IMR-90 (cell line): ENCODE measurements at regions not wholly inside any gene's neighbourhood (a gene's known extent, or its start where the extent isn't known, plus 50 kb on each side); places are given as distances from the start of the nearest gene placed in this dataset.

Experiments used
- CEBPB ChIP-seq: IDR thresholded peaks from 2 replicates; pipeline ENCODE4 v1.6.1; 2012; ENCODE audit warnings: low read depth, low read length, improper control_type of control experiment
- CHD1 ChIP-seq: IDR thresholded peaks from 2 replicates; pipeline ENCODE4 v1.6.1; 2012; ENCODE audit warnings: low read depth, low read length, improper control_type of control experiment
- MXI1 ChIP-seq: IDR thresholded peaks from 2 replicates; pipeline ENCODE4 v1.6.1; 2012; ENCODE audit warnings: low read depth, mild to moderate bottlenecking, low read length, moderate library complexity, borderline replicate concordance
- POLR2A ChIP-seq: IDR thresholded peaks from 2 replicates; pipeline ENCODE4 v1.6.1; 2012; ENCODE audit warnings: mild to moderate bottlenecking, low read depth, low read length
- RFX5 ChIP-seq: IDR thresholded peaks from 2 replicates; pipeline ENCODE4 v1.8.0; 2012; ENCODE audit warnings: low read depth, mild to moderate bottlenecking, low read length, moderate library complexity
- SMC3 ChIP-seq: fragments of 150-350 bp; IDR thresholded peaks from 2 replicates; pipeline ENCODE4 v1.6.1; 2016; ENCODE audit warnings: low read depth, mild to moderate bottlenecking, antibody characterized with exemption, low read length, moderate library complexity
- TF ChIP-seq, protein P1 (sequence below): conservative IDR thresholded peaks from 2 replicates; pipeline ENCODE4 v1.5.1; 2012; ENCODE audit warnings: mild to moderate bottlenecking, low read depth, low read length, improper control_type of control experiment
- TF ChIP-seq, protein P2 (sequence below): fragments of 150-350 bp; IDR thresholded peaks from 2 replicates; pipeline ENCODE4 v1.6.1; 2016; ENCODE audit warnings: low read depth, mild to moderate bottlenecking, low read length, moderate library complexity, borderline replicate concordance

DNA sequence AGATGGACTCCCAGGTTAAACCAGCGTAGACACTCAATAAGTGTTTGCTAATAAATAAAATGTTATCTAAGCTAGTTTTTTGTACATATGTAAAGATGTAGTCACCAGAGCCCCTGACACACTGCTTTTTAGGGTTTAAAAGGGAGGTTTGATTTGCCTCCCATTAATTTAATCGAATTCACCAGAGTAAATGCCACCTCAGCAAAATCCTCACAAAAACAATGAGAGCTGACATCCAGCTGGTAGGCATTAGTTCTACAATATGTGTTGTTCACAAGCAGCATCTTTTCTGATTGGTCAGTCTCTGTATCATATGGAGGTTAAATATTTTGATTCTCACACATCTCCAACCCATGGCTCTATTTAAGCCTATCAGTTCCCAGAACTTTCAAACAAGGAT lies 382.6 kb downstream of the CENPC start:
- TF ChIP-seq RFX5 (no peak), MXI1 (no peak), POLR2A (no peak), CHD1 (no peak), SMC3 (no peak), CEBPB (no peak)
- TF ChIP-seq, protein P1, sequence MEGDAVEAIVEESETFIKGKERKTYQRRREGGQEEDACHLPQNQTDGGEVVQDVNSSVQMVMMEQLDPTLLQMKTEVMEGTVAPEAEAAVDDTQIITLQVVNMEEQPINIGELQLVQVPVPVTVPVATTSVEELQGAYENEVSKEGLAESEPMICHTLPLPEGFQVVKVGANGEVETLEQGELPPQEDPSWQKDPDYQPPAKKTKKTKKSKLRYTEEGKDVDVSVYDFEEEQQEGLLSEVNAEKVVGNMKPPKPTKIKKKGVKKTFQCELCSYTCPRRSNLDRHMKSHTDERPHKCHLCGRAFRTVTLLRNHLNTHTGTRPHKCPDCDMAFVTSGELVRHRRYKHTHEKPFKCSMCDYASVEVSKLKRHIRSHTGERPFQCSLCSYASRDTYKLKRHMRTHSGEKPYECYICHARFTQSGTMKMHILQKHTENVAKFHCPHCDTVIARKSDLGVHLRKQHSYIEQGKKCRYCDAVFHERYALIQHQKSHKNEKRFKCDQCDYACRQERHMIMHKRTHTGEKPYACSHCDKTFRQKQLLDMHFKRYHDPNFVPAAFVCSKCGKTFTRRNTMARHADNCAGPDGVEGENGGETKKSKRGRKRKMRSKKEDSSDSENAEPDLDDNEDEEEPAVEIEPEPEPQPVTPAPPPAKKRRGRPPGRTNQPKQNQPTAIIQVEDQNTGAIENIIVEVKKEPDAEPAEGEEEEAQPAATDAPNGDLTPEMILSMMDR = no peak
- TF ChIP-seq, protein P2, sequence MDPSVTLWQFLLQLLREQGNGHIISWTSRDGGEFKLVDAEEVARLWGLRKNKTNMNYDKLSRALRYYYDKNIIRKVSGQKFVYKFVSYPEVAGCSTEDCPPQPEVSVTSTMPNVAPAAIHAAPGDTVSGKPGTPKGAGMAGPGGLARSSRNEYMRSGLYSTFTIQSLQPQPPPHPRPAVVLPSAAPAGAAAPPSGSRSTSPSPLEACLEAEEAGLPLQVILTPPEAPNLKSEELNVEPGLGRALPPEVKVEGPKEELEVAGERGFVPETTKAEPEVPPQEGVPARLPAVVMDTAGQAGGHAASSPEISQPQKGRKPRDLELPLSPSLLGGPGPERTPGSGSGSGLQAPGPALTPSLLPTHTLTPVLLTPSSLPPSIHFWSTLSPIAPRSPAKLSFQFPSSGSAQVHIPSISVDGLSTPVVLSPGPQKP = no peak
